ENCODE measurements at regions not wholly inside any gene's neighbourhood (a gene's known extent, or its start where the extent isn't known, plus 50 kb on each side); places are given as distances from the start of the nearest gene placed in this dataset.

- no peak for TF ChIP-seq ZNF274 (IDR thresholded peaks at IDR 0.05; ENCODE audit: low read depth, low read length)
- TF ChIP-seq ATF3 (IDR thresholded peaks at IDR 0.05) = no peak
- TF ChIP-seq YY1 (IDR thresholded peaks at IDR 0.05; ENCODE audit: extremely low read depth, insufficient replicate concordance, low read depth, low read length) = no peak
- TF ChIP-seq SIN3A (IDR thresholded peaks at IDR 0.05; ENCODE audit: low read depth) = no peak
- no peak for TF ChIP-seq TCF7L2 (IDR thresholded peaks at IDR 0.05; ENCODE audit: borderline replicate concordance, extremely low read depth, insufficient read depth, insufficient read length)
- TF ChIP-seq POLR2A (IDR thresholded peaks at IDR 0.05; ENCODE audit: borderline replicate concordance, extremely low read depth, insufficient read depth, insufficient read length) = no peak
- no peak for TF ChIP-seq SRF (IDR thresholded peaks at IDR 0.05; ENCODE audit: low read depth)
- no peak for TF ChIP-seq ELF1 (IDR thresholded peaks at IDR 0.05; ENCODE audit: borderline replicate concordance, low read depth)
- TF ChIP-seq RAD21 (IDR thresholded peaks at IDR 0.05; ENCODE audit: low read depth) = no peak
- TF ChIP-seq EGR1 (IDR thresholded peaks at IDR 0.05; ENCODE audit: low read depth) = no peak
- TF ChIP-seq MAX (IDR thresholded peaks at IDR 0.05) = no peak
- no peak for TF ChIP-seq CEBPB (IDR thresholded peaks at IDR 0.05; ENCODE audit: low read depth)
- TF ChIP-seq CBX3 (IDR thresholded peaks at IDR 0.05; ENCODE audit: low read depth) = no peak
- no peak for TF ChIP-seq CTCF (IDR thresholded peaks at IDR 0.05 in 2 of 3, conservative IDR thresholded peaks at IDR 0.05 in 1 of 3; ENCODE audit: borderline replicate concordance in 1 of 3, insufficient read depth in 1 of 3, low read depth in 2 of 3, low read length in 2 of 3)
- no peak for TF ChIP-seq ZFX (IDR thresholded peaks at IDR 0.05)
- TF ChIP-seq JUND (IDR thresholded peaks at IDR 0.05) = no peak
- TF ChIP-seq EZH2 (IDR thresholded peaks at IDR 0.05) = no peak
- TF ChIP-seq ZBTB33 (IDR thresholded peaks at IDR 0.05; ENCODE audit: extremely low read depth, insufficient replicate concordance, low read length) = no peak
- TF ChIP-seq EZH2phosphoT487 (IDR thresholded peaks at IDR 0.05; ENCODE audit: borderline replicate concordance) = no peak
- no peak for TF ChIP-seq POLR2AphosphoS5 (IDR thresholded peaks at IDR 0.05; ENCODE audit: low read depth, low read length)
- ChIA-PET CTCF (no interaction called here), RAD21 (ENCODE audit: low non-redundant PET in 1 of 2, low total read pairs in 2 of 2, uncharacterized antibody in 2 of 2, unreplicated experiment in 2 of 2) (no interaction called here), POLR2A (no interaction called here)
- H3K36me3 ChIP-seq (ENCODE audit: control insufficient read depth in 1 of 2, insufficient read depth in 2 of 2, low read length in 2 of 2) = no peaks in the 10 kb centered on the region
- H3K27me3 ChIP-seq (ENCODE audit: insufficient read depth, low read length) = no peaks in the 10 kb centered on the region
- ATAC-seq (no peak), DNase-seq (ENCODE audit: low read depth, low spot score) (no peak)
- H4K20me1 ChIP-seq (ENCODE audit: insufficient read depth) = no peaks in the 10 kb centered on the region
- peaks cover 0 to 9% of the 10 kb centered on the region in 2 experiments; a peak in 2 of 4 replicates for H3K4me1 ChIP-seq (ENCODE audit: control insufficient read depth in 1 of 2, insufficient read depth in 2 of 2, low read length in 2 of 2)
- no TSS peak for BruUV-seq (replicated peaks)
- intact Hi-C loops (cut with micrococcal nuclease) = no loop called here
- H3K9ac ChIP-seq (ENCODE audit: low read length) = no peak overlapping the region
- H3K4me2 ChIP-seq (ENCODE audit: low read length) = no peak overlapping the region
- no peak overlapping the region for H3K4me3 ChIP-seq (replicated peaks in 1 of 2; ENCODE audit: low read depth in 1 of 2, low read length in 2 of 2)
- H3K79me2 ChIP-seq (ENCODE audit: insufficient read depth, low read length) = no peaks in the 10 kb centered on the region
- no peaks in the 10 kb centered on the region for H3K9me2 ChIP-seq (ENCODE audit: insufficient read depth)
- no peak overlapping the region for H2AFZ ChIP-seq (ENCODE audit: low read depth, low read length, poor library complexity, severe bottlenecking)
- no peaks in the 10 kb centered on the region for H3K9me3 ChIP-seq (ENCODE audit: control insufficient read depth in 1 of 2, insufficient read depth in 1 of 2, low read depth in 1 of 2, low read length in 2 of 2)
- H3K27ac ChIP-seq (ENCODE audit: low read depth, low read length) = no peak overlapping the region
Observed at GRCh38 chr13:66214467-66214866, 1015.7 kb downstream of the PCDH9 start.

Data from HCT116 (cell line).